ENCODE measurements at regions not wholly inside any gene's neighbourhood (a gene's known extent, or its start where the extent isn't known, plus 50 kb on each side); places are given as distances from the start of the nearest gene placed in this dataset.

- no peak for DNase-seq (ENCODE audit: low read depth in 1 of 2, low spot score in 2 of 2)
- Histone ChIP-seq H2BK120ac (replicated peaks; ENCODE audit: low read depth, low read length) (no peak overlapping the region), H3K18ac (ENCODE audit: extremely low read depth, low read length) (no peak overlapping the region), H3K14ac (ENCODE audit: insufficient read length) (no peak overlapping the region), H3K23ac (ENCODE audit: insufficient read length) (no peak overlapping the region), H3K9me3 (ENCODE audit: insufficient read depth in 2 of 2, low read depth in 1 of 2, low read length in 1 of 2) (no peaks in the 10 kb centered on the region), H3K79me2 (ENCODE audit: control insufficient read depth in 1 of 2, insufficient read depth in 2 of 2, low read length in 2 of 2) (no peaks in the 10 kb centered on the region), H3K4me2 (ENCODE audit: insufficient read depth in 1 of 2, low read depth in 2 of 2, low read length in 2 of 2) (no peak overlapping the region), H3K56ac (replicated peaks; ENCODE audit: insufficient read length, low read depth, low read length) (no peak overlapping the region), H3K4ac (replicated peaks; ENCODE audit: insufficient read length, low read depth, low read length) (no peak overlapping the region), H2AFZ (ENCODE audit: low read length) (0 out of 2 replicates have a peak overlapping the region, but pooled peaks have one; percentile 33), H4K91ac (replicated peaks; ENCODE audit: insufficient read length, low read length) (no peak overlapping the region), H2BK5ac (ENCODE audit: low read depth, low read length) (no peak overlapping the region), H3K4me1 (replicated peaks in 1 of 4; ENCODE audit: control insufficient read depth in 3 of 4, insufficient read depth in 4 of 4, low read length in 3 of 4) (no peaks in the 10 kb centered on the region), H2BK15ac (ENCODE audit: low read length) (no peak overlapping the region), H3K4me3 (ENCODE audit: extremely low read depth in 1 of 4, insufficient read depth in 2 of 4, low read depth in 3 of 4, low read length in 4 of 4) (no peak overlapping the region), H3K27me3 (replicated peaks in 1 of 4; ENCODE audit: control insufficient read depth in 3 of 4, extremely low read depth in 1 of 4, insufficient read depth in 3 of 4, low read length in 3 of 4) (no peaks in the 10 kb centered on the region), H3K27ac (ENCODE audit: low read depth, low read length) (no peak overlapping the region), H4K8ac (ENCODE audit: extremely low read depth, insufficient read depth, low read length) (no peak overlapping the region), H2AK5ac (ENCODE audit: low read depth, low read length) (no peak overlapping the region), H3K9ac (replicated peaks in 1 of 4; ENCODE audit: extremely low read depth in 1 of 4, low read depth in 3 of 4, low read length in 3 of 4) (no peak overlapping the region), H4K20me1 (replicated peaks in 1 of 2; ENCODE audit: control insufficient read depth in 1 of 2, insufficient read depth in 2 of 2, low read length in 2 of 2) (no peaks in the 10 kb centered on the region), H3K23me2 (ENCODE audit: low read depth, low read length) (no peaks in the 10 kb centered on the region), H2BK20ac (ENCODE audit: low read length) (no peak overlapping the region), H3K36me3 (ENCODE audit: control insufficient read depth in 2 of 4, insufficient read depth in 4 of 4, low read length in 3 of 4) (no peaks in the 10 kb centered on the region), H4K5ac (ENCODE audit: insufficient read length, low read depth, low read length) (no peak overlapping the region), H3K79me1 (ENCODE audit: low read depth, low read length) (no peaks in the 10 kb centered on the region), H2BK12ac (ENCODE audit: low read depth, low read length) (no peak overlapping the region)
- no peak for FAIRE-seq
- WGBS, 2 experiments (ENCODE audit: extremely low coverage in 1 of 2, insufficient coverage in 1 of 2, insufficient read length in 1 of 2, insufficient replicate concordance in 2 of 2, low coverage in 1 of 2, low lambda C conversion rate in 2 of 2, missing lambda C conversion rate in 1 of 2), result 89% methylated on average over 8 of the region's 8 CpGs; no CpG with 5 or more reads in 1 of the 2 experiments
- CTCF ChIA-PET (ENCODE audit: partially characterized antibody), result interaction anchor here (0.7 to 1.6 kb wide), 2 partner anchors 14 to 24 kb away, joined by 3 to 6 read pairs; no protein-coding TSS in a partner anchor
- POLR2A ChIA-PET (ENCODE audit: partially characterized antibody), result no interaction called here
- TF ChIP-seq RAD21 (IDR thresholded peaks at IDR 0.05 in 1 of 2, conservative IDR thresholded peaks at IDR 0.05 in 1 of 2; ENCODE audit: low read depth in 2 of 2, low read length in 2 of 2), result no peak
- no peak for TF ChIP-seq JUN (IDR thresholded peaks at IDR 0.05; ENCODE audit: low read depth, low read length)
- TF ChIP-seq TCF12 (IDR thresholded peaks at IDR 0.05; ENCODE audit: low read depth, low read length), result no peak
- no peak for TF ChIP-seq YY1 (IDR thresholded peaks at IDR 0.05; ENCODE audit: low read depth, low read length)
- no peak for TF ChIP-seq TBP (IDR thresholded peaks at IDR 0.05; ENCODE audit: low read depth, low read length)
- no peak for TF ChIP-seq RNF2 (IDR thresholded peaks at IDR 0.05; ENCODE audit: borderline replicate concordance, low read depth, low read length, missing control alignments, poor library complexity, severe bottlenecking)
- TF ChIP-seq CREB1 (IDR thresholded peaks at IDR 0.05), result no peak
- TF ChIP-seq SAP30 (IDR thresholded peaks at IDR 0.05; ENCODE audit: insufficient read depth, insufficient replicate concordance, low read length), result no peak
- no peak for TF ChIP-seq TEAD4 (IDR thresholded peaks at IDR 0.05; ENCODE audit: low read depth, low read length)
- TF ChIP-seq POLR2AphosphoS5 (IDR thresholded peaks at IDR 0.05; ENCODE audit: low read depth, low read length), result no peak
- TF ChIP-seq CHD1 (IDR thresholded peaks at IDR 0.05; ENCODE audit: low read depth, low read length), result no peak
- TF ChIP-seq NRF1 (IDR thresholded peaks at IDR 0.05; ENCODE audit: low read depth, low read length), result no peak
- no peak for TF ChIP-seq SRF (IDR thresholded peaks at IDR 0.05; ENCODE audit: low read depth, low read length)
- TF ChIP-seq SIN3A (conservative IDR thresholded peaks at IDR 0.05 in 1 of 2, IDR thresholded peaks at IDR 0.05 in 1 of 2; ENCODE audit: low read depth in 1 of 2, low read length in 2 of 2), result no peak
Measured at GRCh38 chr15:87610366-87610765, 646.2 kb downstream of the NTRK3 start.
